Keratinocyte (primary cell): ENCODE measurements at regions not wholly inside any gene's neighbourhood (a gene's known extent, or its start where the extent isn't known, plus 50 kb on each side); places are given as distances from the start of the nearest gene placed in this dataset.

Experiments
- EZH2 ChIP-seq: IDR thresholded peaks from one replicate; pipeline ENCODE4 v1.6.1; 2012; ENCODE audit warnings: inconsistent platforms, mild to moderate bottlenecking, low read length, moderate library complexity
- TF ChIP-seq, protein P1 (sequence below), 3 experiments: IDR thresholded peaks in 1 of 3; conservative IDR thresholded peaks in 1 of 3; optimal IDR thresholded peaks in 1 of 3; 2 replicates in 2 of 3; 3 replicates in 1 of 3; pipeline versions ENCODE3 to v1.5.1; 2011; ENCODE audit warnings: low read length in 3 of 3, mild to moderate bottlenecking in 3 of 3, moderate library complexity in 2 of 3, control low read depth in 1 of 3, inconsistent platforms in 1 of 3; ENCODE audit not compliant: insufficient read depth in 2 of 3; ENCODE audit errors: extremely low read depth in 1 of 3

DNA sequence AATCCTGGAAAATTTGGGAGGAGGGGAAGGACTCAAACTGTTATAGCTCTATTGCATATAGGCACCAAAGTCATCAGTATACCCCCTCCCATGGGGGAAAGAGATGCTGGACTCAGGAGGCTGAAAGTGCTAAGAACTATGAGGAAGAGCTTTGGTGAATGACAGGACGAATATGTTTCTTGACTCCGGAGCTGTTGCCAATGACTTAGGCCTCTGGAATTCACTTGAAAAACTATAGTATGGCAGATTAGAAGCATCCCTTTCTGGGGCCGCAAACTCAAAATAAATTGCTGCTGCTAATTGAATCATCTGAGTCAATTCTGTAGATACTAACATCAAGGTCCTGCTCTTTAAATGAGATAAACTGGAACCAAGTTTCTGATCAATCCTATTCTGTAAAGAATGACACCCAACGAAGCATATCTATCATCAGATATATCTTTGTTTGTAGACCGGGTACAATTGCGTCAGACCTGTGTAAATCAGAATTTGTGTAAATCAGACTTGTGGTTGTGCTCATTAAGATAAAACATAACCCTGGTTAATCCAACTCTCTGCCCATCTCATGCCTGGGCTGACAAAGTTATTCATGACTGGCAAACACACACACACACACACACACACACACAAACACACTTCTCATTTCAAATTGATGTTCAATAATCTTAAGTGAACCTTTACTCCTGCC, 1793.8 kb upstream of the PCDH20 start:
- TF ChIP-seq, protein P1, sequence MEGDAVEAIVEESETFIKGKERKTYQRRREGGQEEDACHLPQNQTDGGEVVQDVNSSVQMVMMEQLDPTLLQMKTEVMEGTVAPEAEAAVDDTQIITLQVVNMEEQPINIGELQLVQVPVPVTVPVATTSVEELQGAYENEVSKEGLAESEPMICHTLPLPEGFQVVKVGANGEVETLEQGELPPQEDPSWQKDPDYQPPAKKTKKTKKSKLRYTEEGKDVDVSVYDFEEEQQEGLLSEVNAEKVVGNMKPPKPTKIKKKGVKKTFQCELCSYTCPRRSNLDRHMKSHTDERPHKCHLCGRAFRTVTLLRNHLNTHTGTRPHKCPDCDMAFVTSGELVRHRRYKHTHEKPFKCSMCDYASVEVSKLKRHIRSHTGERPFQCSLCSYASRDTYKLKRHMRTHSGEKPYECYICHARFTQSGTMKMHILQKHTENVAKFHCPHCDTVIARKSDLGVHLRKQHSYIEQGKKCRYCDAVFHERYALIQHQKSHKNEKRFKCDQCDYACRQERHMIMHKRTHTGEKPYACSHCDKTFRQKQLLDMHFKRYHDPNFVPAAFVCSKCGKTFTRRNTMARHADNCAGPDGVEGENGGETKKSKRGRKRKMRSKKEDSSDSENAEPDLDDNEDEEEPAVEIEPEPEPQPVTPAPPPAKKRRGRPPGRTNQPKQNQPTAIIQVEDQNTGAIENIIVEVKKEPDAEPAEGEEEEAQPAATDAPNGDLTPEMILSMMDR (optimal IDR thresholded peaks at IDR 0.05 in 1 of 3, IDR thresholded peaks at IDR 0.05 in 1 of 3, conservative IDR thresholded peaks at IDR 0.05 in 1 of 3; ENCODE audit: extremely low read depth in 1 of 3, insufficient read depth in 2 of 3, low read length in 3 of 3): no peak
- no peak for TF ChIP-seq EZH2
